ENCODE measurements at regions not wholly inside any gene's neighbourhood (a gene's known extent, or its start where the extent isn't known, plus 50 kb on each side); places are given as distances from the start of the nearest gene placed in this dataset.

DNA sequence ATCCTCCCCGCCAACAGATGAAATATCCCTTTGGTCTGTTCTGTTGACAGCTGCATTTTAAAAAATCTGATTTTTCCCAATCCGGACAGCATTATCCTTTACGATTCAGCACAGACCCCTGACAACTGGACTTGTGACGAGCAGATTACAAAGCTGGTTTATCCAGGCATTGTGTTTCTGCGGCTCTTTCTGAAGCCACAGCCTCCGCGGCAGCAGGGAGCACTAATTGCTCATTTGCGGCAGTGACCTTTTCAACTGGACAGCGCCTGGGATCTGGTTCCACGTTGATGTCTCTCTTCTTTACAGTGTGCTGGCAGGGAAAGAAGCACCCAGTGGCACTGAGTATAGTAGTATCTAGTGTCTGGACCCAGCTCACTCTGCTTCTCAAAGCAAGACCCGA, 351.2 kb downstream of the ZNF608 start:
- Histone ChIP-seq H3K27ac (ENCODE audit: insufficient read depth, low read depth, low read length) (no peak overlapping the region), H3K36me3 (ENCODE audit: control insufficient read depth in 2 of 2, extremely low read depth in 1 of 2, insufficient read depth in 2 of 2, low read length in 2 of 2) (no peaks in the 10 kb centered on the region), H3K27me3 (ENCODE audit: control insufficient read depth in 2 of 2, insufficient read depth in 2 of 2, low read length in 2 of 2) (peaks cover 0 to 3% of the 10 kb centered on the region in 2 experiments), H3K4me2 (ENCODE audit: insufficient read depth, low read length) (no peak overlapping the region), H3K9ac (replicated peaks; ENCODE audit: extremely low read depth, insufficient read depth, low read length) (no peak overlapping the region), H2AFZ (ENCODE audit: low read depth, low read length) (no peak overlapping the region), H3K4me1 (ENCODE audit: control insufficient read depth, extremely low read depth, insufficient read depth, low read length) (no peaks in the 10 kb centered on the region), H3K79me2 (ENCODE audit: control insufficient read depth, insufficient read depth, low read length) (no peaks in the 10 kb centered on the region), H3K4me3 (replicated peaks in 1 of 3; ENCODE audit: insufficient read depth in 1 of 3, low read depth in 1 of 3, low read length in 3 of 3) (no peak overlapping the region), H3K9me1 (replicated peaks; ENCODE audit: control insufficient read depth, extremely low read depth, insufficient read depth, low read length) (no peaks in the 10 kb centered on the region), H3K9me3 (replicated peaks; ENCODE audit: control insufficient read depth, insufficient read depth, low read length) (no peaks in the 10 kb centered on the region), H4K20me1 (replicated peaks; ENCODE audit: control insufficient read depth, extremely low read depth, insufficient read depth, low read length) (no peaks in the 10 kb centered on the region)
- ChIA-PET POLR2A (no interaction called here), CTCF (interaction anchor here (1.0 kb wide), 1 partner anchor 11 kb away, joined by 3 read pairs; no protein-coding TSS in a partner anchor)
- no peak for DNase-seq (ENCODE audit: low read depth, low spot score)
- dilution Hi-C loops (cut with MboI; ENCODE audit: extremely low pct_ligation_motif_present, low sequenced_read_pairs) (no loop called here), intact Hi-C loops (cut with micrococcal nuclease) (no loop called here)
- TF ChIP-seq MYC (IDR thresholded peaks at IDR 0.05; ENCODE audit: low read depth, low read length) (no peak), POLR2AphosphoS5 (IDR thresholded peaks at IDR 0.05; ENCODE audit: insufficient read depth, low read depth, low read length) (no peak), POLR2A (IDR thresholded peaks at IDR 0.05; ENCODE audit: low read depth, low read length) (no peak), GATA2 (IDR thresholded peaks at IDR 0.05; ENCODE audit: insufficient read depth, insufficient read length, low read depth, low read length) (no peak), EZH2 (IDR thresholded peaks at IDR 0.05; ENCODE audit: borderline replicate concordance, low read depth, low read length, severe bottlenecking) (no peak), JUN (IDR thresholded peaks at IDR 0.05; ENCODE audit: borderline replicate concordance, insufficient read depth, insufficient read length, low read depth) (no peak), FOS (IDR thresholded peaks at IDR 0.05; ENCODE audit: borderline replicate concordance, insufficient read depth, low read length) (no peak)
- TF ChIP-seq, protein P1, sequence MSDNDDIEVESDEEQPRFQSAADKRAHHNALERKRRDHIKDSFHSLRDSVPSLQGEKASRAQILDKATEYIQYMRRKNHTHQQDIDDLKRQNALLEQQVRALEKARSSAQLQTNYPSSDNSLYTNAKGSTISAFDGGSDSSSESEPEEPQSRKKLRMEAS (IDR thresholded peaks at IDR 0.05; ENCODE audit: insufficient read depth, insufficient read length): no peak
- TF ChIP-seq, protein P2, sequence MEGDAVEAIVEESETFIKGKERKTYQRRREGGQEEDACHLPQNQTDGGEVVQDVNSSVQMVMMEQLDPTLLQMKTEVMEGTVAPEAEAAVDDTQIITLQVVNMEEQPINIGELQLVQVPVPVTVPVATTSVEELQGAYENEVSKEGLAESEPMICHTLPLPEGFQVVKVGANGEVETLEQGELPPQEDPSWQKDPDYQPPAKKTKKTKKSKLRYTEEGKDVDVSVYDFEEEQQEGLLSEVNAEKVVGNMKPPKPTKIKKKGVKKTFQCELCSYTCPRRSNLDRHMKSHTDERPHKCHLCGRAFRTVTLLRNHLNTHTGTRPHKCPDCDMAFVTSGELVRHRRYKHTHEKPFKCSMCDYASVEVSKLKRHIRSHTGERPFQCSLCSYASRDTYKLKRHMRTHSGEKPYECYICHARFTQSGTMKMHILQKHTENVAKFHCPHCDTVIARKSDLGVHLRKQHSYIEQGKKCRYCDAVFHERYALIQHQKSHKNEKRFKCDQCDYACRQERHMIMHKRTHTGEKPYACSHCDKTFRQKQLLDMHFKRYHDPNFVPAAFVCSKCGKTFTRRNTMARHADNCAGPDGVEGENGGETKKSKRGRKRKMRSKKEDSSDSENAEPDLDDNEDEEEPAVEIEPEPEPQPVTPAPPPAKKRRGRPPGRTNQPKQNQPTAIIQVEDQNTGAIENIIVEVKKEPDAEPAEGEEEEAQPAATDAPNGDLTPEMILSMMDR (IDR thresholded peaks at IDR 0.05; ENCODE audit: extremely low read depth in 1 of 2, insufficient read depth in 1 of 2, low read depth in 1 of 2, low read length in 2 of 2): no peak
- no peak for FAIRE-seq
- no TSS peak for BruUV-seq (replicated peaks)

All from endothelial cell of umbilical vein (primary cell).